SK-N-SH (cell line): ENCODE measurements at regions not wholly inside any gene's neighbourhood (a gene's known extent, or its start where the extent isn't known, plus 50 kb on each side); places are given as distances from the start of the nearest gene placed in this dataset.

Experiments
- CTCF ChIA-PET: fragments of 300-600, 350-600 bp; formaldehyde crosslinking; extraction: SDS; loops from one replicate; lab custom pipeline; 2021; lab: Yijun Ruan, JAX
- POLR2A ChIA-PET: fragments of 350-600 bp; sonication (Branson Sonifier 250); formaldehyde crosslinking; extraction: SDS; loops from one replicate; lab custom pipeline; 2020; ENCODE audit warnings: antibody characterized with exemption, inconsistent platforms; lab: Yijun Ruan, JAX
- DNase-seq: peaks from one replicate; pipeline ENCODE4 v3.0.0; 2012
- H2AFZ ChIP-seq: fragments of 200-600 bp; sonication (generic); 2 replicates; pipeline ENCODE4 v1.8.1; 2016; ENCODE audit warnings: antibody characterized with exemption, mild to moderate bottlenecking, low read depth
- H3F3A ChIP-seq: fragments of 200-600 bp; sonication (generic); replicated peaks from 2 replicates; pipeline ENCODE3; 2016; ENCODE audit warnings: antibody characterized with exemption, mild to moderate bottlenecking; ENCODE audit not compliant: insufficient read depth
- H3K27ac ChIP-seq, 2 experiments: fragments of 200-500 bp in 1 of 2; fragments of 200-600 bp in 1 of 2; sonication (Bioruptor generic) in 1 of 2; sonication (generic), shearing (Covaris generic) in 1 of 2; 2 replicates each; pipeline versions ENCODE4 v1.5.1 to v1.6.1; 2014 to 2016; ENCODE audit warnings: low read depth in 2 of 2, inconsistent platforms in 1 of 2, low read length in 1 of 2, mild to moderate bottlenecking in 1 of 2, mixed read lengths in 1 of 2
- H3K27me3 ChIP-seq: fragments of 200-600 bp; sonication (generic), shearing (Covaris generic); 2 replicates; pipeline ENCODE4 v1.6.1; 2016; ENCODE audit warnings: mixed run types; ENCODE audit not compliant: insufficient read depth
- H3K36me3 ChIP-seq, 2 experiments: fragments of 200-500 bp in 1 of 2; fragments of 200-600 bp in 1 of 2; sonication (Bioruptor generic) in 1 of 2; sonication (generic) in 1 of 2; replicated peaks in 1 of 2; 2 replicates each; pipeline versions ENCODE3 to v1.5.1; 2014 to 2016; ENCODE audit warnings: low read length in 1 of 2, mild to moderate bottlenecking in 1 of 2; ENCODE audit not compliant: insufficient read depth in 2 of 2, control insufficient read depth in 1 of 2
- H3K4me1 ChIP-seq, 2 experiments: fragments of 200-500 bp in 1 of 2; fragments of 200-600 bp in 1 of 2; sonication (Bioruptor generic) in 1 of 2; sonication (generic), shearing (Covaris generic) in 1 of 2; 2 replicates each; pipeline versions ENCODE4 v1.5.1 to v1.6.1; 2014 to 2016; ENCODE audit warnings: low read depth in 1 of 2, low read length in 1 of 2, mixed run types in 1 of 2; ENCODE audit not compliant: insufficient read depth in 2 of 2, control insufficient read depth in 1 of 2
- H3K4me2 ChIP-seq: fragments of 200-600 bp; sonication (generic), shearing (Covaris generic); 2 replicates; pipeline ENCODE4 v1.6.1; 2017; ENCODE audit warnings: mixed run types
- H3K4me3 ChIP-seq, 2 experiments: fragments of 200-500 bp in 1 of 2; fragments of 200-600 bp in 1 of 2; sonication (Bioruptor generic) in 1 of 2; sonication (generic), shearing (Covaris generic) in 1 of 2; 2 replicates each; pipeline versions ENCODE4 v1.5.1 to v1.8.1; 2014 to 2016; ENCODE audit warnings: low read depth in 2 of 2, inconsistent platforms in 1 of 2, low read length in 1 of 2, mild to moderate bottlenecking in 1 of 2, mixed read lengths in 1 of 2, moderate library complexity in 1 of 2
- H3K79me2 ChIP-seq: fragments of 200-600 bp; sonication (generic); 2 replicates; pipeline ENCODE4 v1.8.1; 2017; ENCODE audit warnings: mild to moderate bottlenecking; ENCODE audit not compliant: insufficient read depth
- H3K9ac ChIP-seq: fragments of 200-600 bp; sonication (generic); 2 replicates; pipeline ENCODE4 v1.6.1; 2017; ENCODE audit warnings: mixed run types
- H3K9me2 ChIP-seq: fragments of 200-600 bp; sonication (generic); 2 replicates; pipeline ENCODE4 v1.6.1; 2017; ENCODE audit warnings: mixed run types
- H3K9me3 ChIP-seq: fragments of 200-600 bp; sonication (generic); 2 replicates; pipeline ENCODE4 v1.6.1; 2017; ENCODE audit warnings: mixed run types, mild to moderate bottlenecking, moderate library complexity
- H4K20me1 ChIP-seq: fragments of 200-600 bp; sonication (generic); 2 replicates; pipeline ENCODE4 v1.6.1; 2017; ENCODE audit warnings: mild to moderate bottlenecking, mixed run types; ENCODE audit not compliant: insufficient read depth
- CHD2 ChIP-seq: fragments of 150-350 bp; IDR thresholded peaks from 2 replicates; pipeline ENCODE4 v1.6.1; 2018; ENCODE audit warnings: low read length; ENCODE audit not compliant: partially characterized antibody
- EP300 ChIP-seq, 2 experiments: IDR thresholded peaks; 2 replicates each; pipeline versions ENCODE4 v1.4.0 to v1.6.1; 2012; ENCODE audit warnings: borderline replicate concordance in 1 of 2, low read depth in 1 of 2, low read length in 1 of 2
- GATA2 ChIP-seq: sonication (generic); formaldehyde crosslinking; IDR thresholded peaks from 2 replicates; pipeline ENCODE4 v1.5.0; 2020; ENCODE audit warnings: mild to moderate bottlenecking, missing genetic modification reagents
- JUND ChIP-seq: IDR thresholded peaks from 2 replicates; pipeline ENCODE4 v1.4.0; 2012
- MXI1 ChIP-seq: IDR thresholded peaks from 2 replicates; pipeline ENCODE4 v1.6.1; 2012; ENCODE audit warnings: mild to moderate bottlenecking, low read depth, low read length, improper control_type of control experiment
- RAD21 ChIP-seq: IDR thresholded peaks from 2 replicates; pipeline ENCODE4 v1.6.1; 2012; ENCODE audit warnings: mild to moderate bottlenecking, low read length
- REST ChIP-seq: IDR thresholded peaks from 2 replicates; pipeline ENCODE4 v1.6.1; 2012; ENCODE audit warnings: mild to moderate bottlenecking, low read depth, low read length, moderate library complexity
- SMC3 ChIP-seq: IDR thresholded peaks from 2 replicates; pipeline ENCODE4 v1.6.1; 2012; ENCODE audit warnings: low read depth, low read length, improper control_type of control experiment
- TAF1 ChIP-seq: IDR thresholded peaks from 2 replicates; pipeline ENCODE4 v1.6.1; 2012; ENCODE audit warnings: low read depth, mild to moderate bottlenecking, low read length, moderate library complexity, borderline replicate concordance
- USF2 ChIP-seq: fragments of 150-350 bp; IDR thresholded peaks from 2 replicates; pipeline ENCODE4 v1.6.1; 2017; ENCODE audit warnings: antibody characterized with exemption, low read length, low read depth, borderline replicate concordance
- ZBTB33 ChIP-seq: IDR thresholded peaks from 2 replicates; pipeline ENCODE4 v1.4.0; 2012; ENCODE audit warnings: low read depth, borderline replicate concordance
- WGBS: methylation state at CpG from one replicate; pipeline ENCODE4 v1.1.6; 2017; ENCODE audit warnings: low lambda C conversion rate; 5-methylcytosine and 5-hydroxymethylcytosine counted together
- TF ChIP-seq, protein P1 (sequence below): IDR thresholded peaks from 2 replicates; pipeline ENCODE4 v1.4.0; 2012; ENCODE audit warnings: low read depth, borderline replicate concordance
- TF ChIP-seq, protein P2 (sequence below): fragments of 200-600 bp; sonication (generic); IDR thresholded peaks from 2 replicates; pipeline ENCODE4 v1.6.1; 2017; ENCODE audit warnings: antibody characterized with exemption, mild to moderate bottlenecking, moderate library complexity

GRCh38 chr5:171598641-171599152 is 179.2 kb downstream of the FGF18 start (continued):
- TF ChIP-seq, protein P1, sequence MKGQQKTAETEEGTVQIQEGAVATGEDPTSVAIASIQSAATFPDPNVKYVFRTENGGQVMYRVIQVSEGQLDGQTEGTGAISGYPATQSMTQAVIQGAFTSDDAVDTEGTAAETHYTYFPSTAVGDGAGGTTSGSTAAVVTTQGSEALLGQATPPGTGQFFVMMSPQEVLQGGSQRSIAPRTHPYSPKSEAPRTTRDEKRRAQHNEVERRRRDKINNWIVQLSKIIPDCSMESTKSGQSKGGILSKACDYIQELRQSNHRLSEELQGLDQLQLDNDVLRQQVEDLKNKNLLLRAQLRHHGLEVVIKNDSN, result no peak
- TF ChIP-seq CHD2 (no peak), SMC3 (no peak), USF2 (no peak), ZBTB33 (no peak), GATA2 (CRISPR knock-in tag) (no peak), TAF1 (no peak), EP300 (IDR thresholded peaks at IDR 0.05; ENCODE audit: borderline replicate concordance in 1 of 2, low read depth in 1 of 2, low read length in 1 of 2) (no peak), MXI1 (no peak)

DNA sequence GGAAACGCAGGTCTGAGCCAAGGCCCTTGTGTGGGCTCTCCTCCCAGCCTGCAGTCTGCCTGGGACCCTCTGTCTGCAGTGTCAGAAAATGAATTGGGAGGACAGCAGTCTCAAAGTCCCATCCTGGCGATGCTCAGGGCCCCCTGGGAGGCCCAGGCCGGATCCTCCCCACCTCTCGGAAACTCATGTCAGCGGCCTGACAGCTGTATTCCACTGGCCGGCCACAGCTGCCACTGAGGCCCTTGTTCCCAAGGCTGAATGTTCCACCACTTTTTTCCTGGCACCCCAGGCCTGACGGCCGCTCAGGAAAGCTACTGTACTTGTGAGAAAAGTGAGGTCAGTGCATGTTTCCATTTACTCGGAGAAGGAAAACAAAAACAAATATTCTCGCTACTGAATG is 180.0 kb downstream of the FGF18 start:
- Histone ChIP-seq H3F3A (no peaks in the 10 kb centered on the region), H3K4me3 (no peak overlapping the region), H3K9me2 (no peaks in the 10 kb centered on the region), H3K9me3 (no peaks in the 10 kb centered on the region), H3K27me3 (no peaks in the 10 kb centered on the region; the same call in 1 of the 2 replicates), H3K4me2 (no peak overlapping the region), H2AFZ (no peak overlapping the region), H3K4me1 (no peaks in the 10 kb centered on the region; a peak in 1 of 4 replicates), H3K9ac (no peak overlapping the region), H3K79me2 (no peaks in the 10 kb centered on the region), H4K20me1 (no peaks in the 10 kb centered on the region), H3K27ac (no peak overlapping the region), H3K36me3 (no peaks in the 10 kb centered on the region)
- CTCF ChIA-PET, result interaction anchor here (0.9 kb wide), 1 partner anchor 180 kb away, joined by 3 read pairs; the partner anchor contains the start of gene FGF18
- POLR2A ChIA-PET, result no interaction called here
- 75% methylated on average over 9 of the region's 10 CpGs for WGBS
- TF ChIP-seq, protein P2, sequence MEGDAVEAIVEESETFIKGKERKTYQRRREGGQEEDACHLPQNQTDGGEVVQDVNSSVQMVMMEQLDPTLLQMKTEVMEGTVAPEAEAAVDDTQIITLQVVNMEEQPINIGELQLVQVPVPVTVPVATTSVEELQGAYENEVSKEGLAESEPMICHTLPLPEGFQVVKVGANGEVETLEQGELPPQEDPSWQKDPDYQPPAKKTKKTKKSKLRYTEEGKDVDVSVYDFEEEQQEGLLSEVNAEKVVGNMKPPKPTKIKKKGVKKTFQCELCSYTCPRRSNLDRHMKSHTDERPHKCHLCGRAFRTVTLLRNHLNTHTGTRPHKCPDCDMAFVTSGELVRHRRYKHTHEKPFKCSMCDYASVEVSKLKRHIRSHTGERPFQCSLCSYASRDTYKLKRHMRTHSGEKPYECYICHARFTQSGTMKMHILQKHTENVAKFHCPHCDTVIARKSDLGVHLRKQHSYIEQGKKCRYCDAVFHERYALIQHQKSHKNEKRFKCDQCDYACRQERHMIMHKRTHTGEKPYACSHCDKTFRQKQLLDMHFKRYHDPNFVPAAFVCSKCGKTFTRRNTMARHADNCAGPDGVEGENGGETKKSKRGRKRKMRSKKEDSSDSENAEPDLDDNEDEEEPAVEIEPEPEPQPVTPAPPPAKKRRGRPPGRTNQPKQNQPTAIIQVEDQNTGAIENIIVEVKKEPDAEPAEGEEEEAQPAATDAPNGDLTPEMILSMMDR, result no peak
- TF ChIP-seq REST, result no peak
- no peak for TF ChIP-seq RAD21
- TF ChIP-seq ZBTB33, result no peak
- no peak for TF ChIP-seq JUND
- no peak for TF ChIP-seq GATA2 (CRISPR knock-in tag)
- TF ChIP-seq, all 33 proteins: peak for 0
- DNase-seq, result no peak
